SK-N-SH treated with all-trans-retinoic acid at 6 μM for 48 hours (cell line): ENCODE measurements at regions not wholly inside any gene's neighbourhood (a gene's known extent, or its start where the extent isn't known, plus 50 kb on each side); places are given as distances from the start of the nearest gene placed in this dataset.

Source experiments
- ARNTL ChIP-seq: fragments of 450-650 bp; formaldehyde crosslinking; IDR thresholded peaks from 2 replicates; pipeline ENCODE4 v1.5.0; 2020; ENCODE audit warnings: low read depth, mild to moderate bottlenecking, moderate library complexity, borderline replicate concordance
- CSDC2 ChIP-seq: fragments of 250-450 bp; sonication (Bioruptor Pico); IDR thresholded peaks from 2 replicates; pipeline ENCODE4 v1.5.0; 2020; ENCODE audit warnings: mild to moderate bottlenecking, moderate library complexity
- GLIS3 ChIP-seq: fragments of 250-450 bp; sonication (Bioruptor Pico); IDR thresholded peaks from 2 replicates; pipeline ENCODE4 v1.5.0; 2020; ENCODE audit warnings: mild to moderate bottlenecking, moderate library complexity
- PATZ1 ChIP-seq: fragments of 250-450 bp; sonication (Bioruptor Pico); IDR thresholded peaks from 2 replicates; pipeline ENCODE4 v1.8.0; 2020; ENCODE audit warnings: mild to moderate bottlenecking, moderate library complexity, borderline replicate concordance
- PPARA ChIP-seq: fragments of 250-450 bp; sonication (Bioruptor Pico); IDR thresholded peaks from 2 replicates; pipeline ENCODE4 v1.5.0; 2020; ENCODE audit warnings: mild to moderate bottlenecking, borderline replicate concordance
- RARB ChIP-seq: fragments of 250-450 bp; sonication (Bioruptor Pico); IDR thresholded peaks from 2 replicates; pipeline ENCODE4 v1.8.0; 2021; ENCODE audit warnings: mild to moderate bottlenecking, moderate library complexity
- TCF4 ChIP-seq: fragments of 250-450 bp; sonication (Bioruptor Pico); IDR thresholded peaks from 2 replicates; pipeline ENCODE4 v1.8.0; 2021; ENCODE audit warnings: mild to moderate bottlenecking, moderate library complexity, borderline replicate concordance
- ZC3H10 ChIP-seq: fragments of 250-450 bp; sonication (Bioruptor Pico); IDR thresholded peaks from 2 replicates; pipeline ENCODE4 v1.5.1; 2021; ENCODE audit warnings: mild to moderate bottlenecking, moderate library complexity
- ZFP3 ChIP-seq: fragments of 250-450 bp; sonication (Bioruptor Pico); IDR thresholded peaks from 2 replicates; pipeline ENCODE4 v1.5.0; 2020; ENCODE audit warnings: mild to moderate bottlenecking, moderate library complexity
- ZFP30 ChIP-seq: fragments of 450-650 bp; formaldehyde crosslinking; IDR thresholded peaks from 2 replicates; pipeline ENCODE4 v1.5.0; 2022; ENCODE audit warnings: mild to moderate bottlenecking, moderate library complexity
- ZNF565 ChIP-seq: fragments of 450-650 bp; formaldehyde crosslinking; conservative IDR thresholded peaks from 2 replicates; pipeline ENCODE4 v1.5.0; 2020; ENCODE audit warnings: low read depth, mild to moderate bottlenecking, moderate library complexity
- TF ChIP-seq, protein P1 (sequence below): fragments of 250-450 bp; sonication (Bioruptor Pico); IDR thresholded peaks from 2 replicates; pipeline ENCODE4 v1.5.1; 2020; ENCODE audit warnings: low read depth, mild to moderate bottlenecking, moderate library complexity
- TF ChIP-seq, protein P2 (sequence below): fragments of 250-450 bp; sonication (Bioruptor Pico); IDR thresholded peaks from 2 replicates; pipeline ENCODE4 v1.5.0; 2020; ENCODE audit warnings: mild to moderate bottlenecking, moderate library complexity
- TF ChIP-seq, protein P3 (sequence below): fragments of 250-450 bp; sonication (Bioruptor Pico); IDR thresholded peaks from 2 replicates; pipeline ENCODE4 v1.8.0; 2021; ENCODE audit warnings: low read depth, mild to moderate bottlenecking, moderate library complexity, borderline replicate concordance

DNA sequence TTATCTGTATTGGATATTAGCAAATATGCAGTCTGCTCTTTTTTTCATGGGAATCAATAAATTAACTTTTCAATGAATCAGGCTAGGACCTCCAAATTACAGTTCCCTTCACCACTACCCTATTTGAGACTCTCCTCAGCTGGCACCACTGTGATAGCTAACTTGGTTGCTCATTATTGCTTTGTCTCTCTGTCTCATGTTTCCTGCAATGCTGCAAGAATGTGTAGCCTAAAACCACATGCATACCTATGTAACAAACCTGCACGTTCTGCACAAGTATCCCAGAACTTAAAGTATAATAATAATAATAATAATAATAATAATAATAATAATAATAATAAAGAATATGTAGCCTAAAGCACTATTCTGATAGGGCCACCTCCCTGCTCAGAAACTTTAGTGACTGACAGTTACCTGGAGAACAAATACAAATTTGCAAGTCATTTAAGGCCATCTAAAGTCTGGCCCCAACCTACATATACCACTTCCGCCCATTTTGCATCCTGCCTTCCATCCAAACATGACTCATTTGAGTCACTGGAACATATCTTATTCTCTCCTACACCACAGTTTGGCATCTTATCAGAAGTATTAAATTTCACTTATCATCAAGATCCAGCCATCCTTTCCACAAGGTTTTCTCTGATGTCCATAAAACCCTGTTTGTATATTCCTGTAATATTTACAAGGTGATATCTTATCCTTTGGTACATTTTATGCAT is 215.1 kb downstream of the LRRK2 start:
- TF ChIP-seq PATZ1 (CRISPR knock-in tag) (no peak), CSDC2 (CRISPR knock-in tag) (no peak), RARB (no peak), ARNTL (CRISPR knock-in tag) (no peak), ZFP30 (CRISPR knock-in tag) (no peak), TCF4 (CRISPR knock-in tag) (no peak), ZNF565 (no peak), GLIS3 (CRISPR knock-in tag) (no peak), ZFP3 (CRISPR knock-in tag) (no peak), PPARA (no peak), ZC3H10 (CRISPR knock-in tag) (no peak)
- TF ChIP-seq, protein P1, sequence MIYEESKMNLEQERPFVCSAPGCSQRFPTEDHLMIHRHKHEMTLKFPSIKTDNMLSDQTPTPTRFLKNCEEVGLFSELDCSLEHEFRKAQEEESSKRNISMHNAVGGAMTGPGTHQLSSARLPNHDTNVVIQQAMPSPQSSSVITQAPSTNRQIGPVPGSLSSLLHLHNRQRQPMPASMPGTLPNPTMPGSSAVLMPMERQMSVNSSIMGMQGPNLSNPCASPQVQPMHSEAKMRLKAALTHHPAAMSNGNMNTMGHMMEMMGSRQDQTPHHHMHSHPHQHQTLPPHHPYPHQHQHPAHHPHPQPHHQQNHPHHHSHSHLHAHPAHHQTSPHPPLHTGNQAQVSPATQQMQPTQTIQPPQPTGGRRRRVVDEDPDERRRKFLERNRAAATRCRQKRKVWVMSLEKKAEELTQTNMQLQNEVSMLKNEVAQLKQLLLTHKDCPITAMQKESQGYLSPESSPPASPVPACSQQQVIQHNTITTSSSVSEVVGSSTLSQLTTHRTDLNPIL (CRISPR knock-in tag) = no peak
- TF ChIP-seq, protein P2, sequence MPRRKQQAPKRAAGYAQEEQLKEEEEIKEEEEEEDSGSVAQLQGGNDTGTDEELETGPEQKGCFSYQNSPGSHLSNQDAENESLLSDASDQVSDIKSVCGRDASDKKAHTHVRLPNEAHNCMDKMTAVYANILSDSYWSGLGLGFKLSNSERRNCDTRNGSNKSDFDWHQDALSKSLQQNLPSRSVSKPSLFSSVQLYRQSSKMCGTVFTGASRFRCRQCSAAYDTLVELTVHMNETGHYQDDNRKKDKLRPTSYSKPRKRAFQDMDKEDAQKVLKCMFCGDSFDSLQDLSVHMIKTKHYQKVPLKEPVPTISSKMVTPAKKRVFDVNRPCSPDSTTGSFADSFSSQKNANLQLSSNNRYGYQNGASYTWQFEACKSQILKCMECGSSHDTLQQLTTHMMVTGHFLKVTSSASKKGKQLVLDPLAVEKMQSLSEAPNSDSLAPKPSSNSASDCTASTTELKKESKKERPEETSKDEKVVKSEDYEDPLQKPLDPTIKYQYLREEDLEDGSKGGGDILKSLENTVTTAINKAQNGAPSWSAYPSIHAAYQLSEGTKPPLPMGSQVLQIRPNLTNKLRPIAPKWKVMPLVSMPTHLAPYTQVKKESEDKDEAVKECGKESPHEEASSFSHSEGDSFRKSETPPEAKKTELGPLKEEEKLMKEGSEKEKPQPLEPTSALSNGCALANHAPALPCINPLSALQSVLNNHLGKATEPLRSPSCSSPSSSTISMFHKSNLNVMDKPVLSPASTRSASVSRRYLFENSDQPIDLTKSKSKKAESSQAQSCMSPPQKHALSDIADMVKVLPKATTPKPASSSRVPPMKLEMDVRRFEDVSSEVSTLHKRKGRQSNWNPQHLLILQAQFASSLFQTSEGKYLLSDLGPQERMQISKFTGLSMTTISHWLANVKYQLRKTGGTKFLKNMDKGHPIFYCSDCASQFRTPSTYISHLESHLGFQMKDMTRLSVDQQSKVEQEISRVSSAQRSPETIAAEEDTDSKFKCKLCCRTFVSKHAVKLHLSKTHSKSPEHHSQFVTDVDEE (CRISPR knock-in tag) = no peak
- TF ChIP-seq, protein P3, sequence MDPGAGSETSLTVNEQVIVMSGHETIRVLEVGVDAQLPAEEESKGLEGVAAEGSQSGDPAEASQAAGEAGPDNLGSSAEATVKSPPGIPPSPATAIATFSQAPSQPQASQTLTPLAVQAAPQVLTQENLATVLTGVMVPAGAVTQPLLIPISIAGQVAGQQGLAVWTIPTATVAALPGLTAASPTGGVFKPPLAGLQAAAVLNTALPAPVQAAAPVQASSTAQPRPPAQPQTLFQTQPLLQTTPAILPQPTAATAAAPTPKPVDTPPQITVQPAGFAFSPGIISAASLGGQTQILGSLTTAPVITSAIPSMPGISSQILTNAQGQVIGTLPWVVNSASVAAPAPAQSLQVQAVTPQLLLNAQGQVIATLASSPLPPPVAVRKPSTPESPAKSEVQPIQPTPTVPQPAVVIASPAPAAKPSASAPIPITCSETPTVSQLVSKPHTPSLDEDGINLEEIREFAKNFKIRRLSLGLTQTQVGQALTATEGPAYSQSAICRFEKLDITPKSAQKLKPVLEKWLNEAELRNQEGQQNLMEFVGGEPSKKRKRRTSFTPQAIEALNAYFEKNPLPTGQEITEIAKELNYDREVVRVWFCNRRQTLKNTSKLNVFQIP (CRISPR knock-in tag) = no peak
